GM21737 (cell line): ENCODE measurements at regions not wholly inside any gene's neighbourhood (a gene's known extent, or its start where the extent isn't known, plus 50 kb on each side); places are given as distances from the start of the nearest gene placed in this dataset.
"Not testable (repeated sequence)": the region's sequence is repeated elsewhere in the genome, so short reads cannot be mapped to it uniquely, and the experiment has no call there.

Source experiments
- ATAC-seq: cut with Tn5 transposase; IDR thresholded peaks from one replicate; pipeline ENCODE4 v1.9.1; 2021; ENCODE audit warnings: mild to moderate bottlenecking, moderate library complexity; ENCODE audit not compliant: unreplicated experiment

- no peak for ATAC-seq
Observed at GRCh38 chr13:71018544-71018943, 848.5 kb downstream of the DACH1 start.

GRCh38 chr13:71017607-71018006, 849.4 kb downstream of the DACH1 start:
- no peak for ATAC-seq

GRCh38 chr13:71015516-71015915, 851.5 kb downstream of the DACH1 start:
- ATAC-seq, result no peak

GRCh38 chr13:71015021-71015420, 852.0 kb downstream of the DACH1 start:
- ATAC-seq, result no peak

- no peak for ATAC-seq
Observed at GRCh38 chr13:71005919-71006318, 861.1 kb downstream of the DACH1 start.

GRCh38 chr13:70995338-70995737, 871.7 kb downstream of the DACH1 start:
- ATAC-seq, result no peak

GRCh38 chr13:70994191-70994590, 872.8 kb downstream of the DACH1 start:
- ATAC-seq, result no peak

GRCh38 chr13:70987043-70987442, 878.8 kb upstream of the KLHL1 start:
- no peak for ATAC-seq

GRCh38 chr13:70985371-70985770, 877.1 kb upstream of the KLHL1 start:
- no peak for ATAC-seq

GRCh38 chr13:70981219-70981618, 873.0 kb upstream of the KLHL1 start:
- not testable (repeated sequence) for ATAC-seq

GRCh38 chr13:70969321-70969720, 861.1 kb upstream of the KLHL1 start:
- ATAC-seq, result no peak

GRCh38 chr13:70967564-70967963, 859.3 kb upstream of the KLHL1 start:
- ATAC-seq, result no peak

- ATAC-seq, result no peak
Observed at GRCh38 chr13:70964874-70965273, 856.6 kb upstream of the KLHL1 start.

- ATAC-seq, result no peak
Observed at GRCh38 chr13:70964124-70964523, 855.9 kb upstream of the KLHL1 start.

GRCh38 chr13:70960841-70961443, 852.7 kb upstream of the KLHL1 start:
- ATAC-seq, result no peak

GRCh38 chr13:70959035-70959775, 851.0 kb upstream of the KLHL1 start:
- ATAC-seq, result no peak

GRCh38 chr13:70955887-70956286, 847.6 kb upstream of the KLHL1 start:
- ATAC-seq, result no peak

GRCh38 chr13:70950664-70951063, 842.4 kb upstream of the KLHL1 start:
- ATAC-seq, result no peak

- ATAC-seq, result no peak
Observed at GRCh38 chr13:70945506-70945905, 837.3 kb upstream of the KLHL1 start.

- ATAC-seq, result no peak
Observed at GRCh38 chr13:70941454-70941853, 833.2 kb upstream of the KLHL1 start.

- ATAC-seq, result no peak
Observed at GRCh38 chr13:70938462-70938861, 830.2 kb upstream of the KLHL1 start.

- ATAC-seq, result no peak
Observed at GRCh38 chr13:70932511-70932910, 824.3 kb upstream of the KLHL1 start.
